ENCODE measurements at regions not wholly inside any gene's neighbourhood (a gene's known extent, or its start where the extent isn't known, plus 50 kb on each side); places are given as distances from the start of the nearest gene placed in this dataset.

DNA sequence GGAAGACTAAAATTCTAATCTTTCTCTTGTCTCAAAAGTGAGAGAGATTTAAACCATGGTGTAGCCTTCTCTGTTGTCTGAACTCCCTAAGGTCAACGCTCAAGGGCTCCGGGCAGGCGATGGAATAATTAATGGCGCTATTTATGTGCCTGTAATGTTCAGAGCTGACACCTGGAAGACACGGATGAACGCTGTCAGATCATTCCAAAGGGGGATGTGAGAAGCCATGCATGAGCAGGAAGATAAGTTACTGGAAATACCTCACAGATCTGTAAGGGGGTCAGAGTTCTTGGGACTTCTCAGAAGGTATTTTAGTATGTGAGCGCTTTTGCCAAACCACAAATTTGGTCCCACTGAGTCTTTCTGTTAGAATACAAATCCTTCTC lies 73.3 kb upstream of the MTPN start:
- Histone ChIP-seq H3K36me3 (no peaks in the 10 kb centered on the region), H3K27ac (replicated peaks in 1 of 4) (no peak overlapping the region), H3K9me3 (peaks cover 0 to 4% (median 2%) of the 10 kb centered on the region in 4 donors), H3K4me1 (no peaks in the 10 kb centered on the region), H3K4me3 (no peak overlapping the region), H3K27me3 (no peaks in the 10 kb centered on the region)
- no peak for DNase-seq (ENCODE audit: extremely low spot score)
- intact Hi-C loops (cut with DNase I), result no loop called here
- WGBS, result 60% methylated on average over 7 of the region's 7 CpGs
- TF ChIP-seq, protein P1, sequence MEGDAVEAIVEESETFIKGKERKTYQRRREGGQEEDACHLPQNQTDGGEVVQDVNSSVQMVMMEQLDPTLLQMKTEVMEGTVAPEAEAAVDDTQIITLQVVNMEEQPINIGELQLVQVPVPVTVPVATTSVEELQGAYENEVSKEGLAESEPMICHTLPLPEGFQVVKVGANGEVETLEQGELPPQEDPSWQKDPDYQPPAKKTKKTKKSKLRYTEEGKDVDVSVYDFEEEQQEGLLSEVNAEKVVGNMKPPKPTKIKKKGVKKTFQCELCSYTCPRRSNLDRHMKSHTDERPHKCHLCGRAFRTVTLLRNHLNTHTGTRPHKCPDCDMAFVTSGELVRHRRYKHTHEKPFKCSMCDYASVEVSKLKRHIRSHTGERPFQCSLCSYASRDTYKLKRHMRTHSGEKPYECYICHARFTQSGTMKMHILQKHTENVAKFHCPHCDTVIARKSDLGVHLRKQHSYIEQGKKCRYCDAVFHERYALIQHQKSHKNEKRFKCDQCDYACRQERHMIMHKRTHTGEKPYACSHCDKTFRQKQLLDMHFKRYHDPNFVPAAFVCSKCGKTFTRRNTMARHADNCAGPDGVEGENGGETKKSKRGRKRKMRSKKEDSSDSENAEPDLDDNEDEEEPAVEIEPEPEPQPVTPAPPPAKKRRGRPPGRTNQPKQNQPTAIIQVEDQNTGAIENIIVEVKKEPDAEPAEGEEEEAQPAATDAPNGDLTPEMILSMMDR (IDR thresholded peaks at IDR 0.05), result no peak
- no peak for TF ChIP-seq POLR2A (IDR thresholded peaks at IDR 0.05; ENCODE audit: low read depth)
- no peak for TF ChIP-seq POLR2AphosphoS5 (IDR thresholded peaks at IDR 0.05)
- TF ChIP-seq EP300 (IDR thresholded peaks at IDR 0.05), result no peak

DNA sequence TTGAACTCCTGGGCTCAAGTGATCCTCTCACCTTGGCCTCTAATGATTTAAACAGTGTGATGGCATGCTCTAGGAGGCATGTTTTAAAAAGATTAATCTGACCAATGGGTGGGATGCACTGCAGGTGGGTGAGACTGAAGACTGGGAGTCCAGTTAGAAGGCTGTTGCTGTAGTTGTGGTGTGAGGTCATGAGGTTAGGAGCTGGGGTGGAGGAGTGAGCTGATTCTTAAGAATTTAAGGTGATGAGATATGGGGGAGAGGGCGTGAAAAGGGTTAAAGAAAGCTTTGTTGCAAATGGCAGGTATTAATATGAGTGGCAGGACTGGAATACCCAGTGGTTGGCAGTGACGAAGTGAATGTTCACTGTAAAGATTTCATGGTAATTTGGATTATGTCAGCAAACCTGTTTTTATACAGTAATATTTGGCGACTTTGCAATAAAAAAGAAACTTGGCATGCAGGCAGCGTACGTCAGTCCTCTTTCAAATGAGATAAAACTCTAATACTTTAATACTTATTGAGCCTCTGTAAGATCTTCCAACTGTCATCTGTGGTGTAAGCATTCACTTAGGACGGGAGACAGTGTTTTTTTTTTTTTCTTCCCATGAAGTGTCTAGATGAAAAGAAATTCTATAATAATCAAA lies 72.8 kb upstream of the MTPN start:
- intact Hi-C loops (cut with DNase I), result no loop called here
- no peak overlapping the region for H3K4me3 ChIP-seq
- H3K27ac ChIP-seq (replicated peaks in 1 of 4), result no peak overlapping the region
- H3K9me3 ChIP-seq, result peaks cover 0 to 4% (median 2%) of the 10 kb centered on the region in 4 donors
- H3K4me1 ChIP-seq, result no peaks in the 10 kb centered on the region
- no peaks in the 10 kb centered on the region for H3K27me3 ChIP-seq
- DNase-seq (ENCODE audit: extremely low spot score), result no peak
- WGBS, result 52% methylated on average over 6 of the region's 6 CpGs
- H3K36me3 ChIP-seq, result no peaks in the 10 kb centered on the region
- TF ChIP-seq POLR2A (IDR thresholded peaks at IDR 0.05; ENCODE audit: low read depth), result no peak
- no peak for TF ChIP-seq POLR2AphosphoS5 (IDR thresholded peaks at IDR 0.05)
- TF ChIP-seq, protein P1 (IDR thresholded peaks at IDR 0.05), result no peak
- TF ChIP-seq EP300 (IDR thresholded peaks at IDR 0.05), result no peak

DNA sequence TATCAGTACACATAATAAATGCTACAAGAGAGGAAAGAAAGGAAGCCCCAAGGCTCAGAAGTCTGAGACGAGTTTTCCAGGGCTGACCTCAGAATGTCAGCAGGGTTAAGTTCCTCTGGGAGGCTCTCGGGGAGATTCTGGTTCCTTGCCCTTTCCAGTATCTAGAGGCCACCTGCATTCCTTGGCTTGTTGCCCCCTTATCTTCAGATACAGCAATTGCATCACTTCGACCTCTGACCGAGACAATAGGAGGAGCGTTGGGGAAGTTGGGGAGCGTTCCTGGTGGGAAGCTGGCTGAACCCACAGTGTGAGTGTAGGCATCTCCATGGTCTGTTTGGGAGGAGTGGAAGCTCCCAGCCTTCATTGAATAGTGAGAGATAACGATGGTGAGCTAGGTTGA lies 72.0 kb upstream of the MTPN start:
- TF ChIP-seq EP300 (IDR thresholded peaks at IDR 0.05) (no peak), POLR2AphosphoS5 (IDR thresholded peaks at IDR 0.05) (no peak), POLR2A (IDR thresholded peaks at IDR 0.05; ENCODE audit: low read depth) (no peak)
- TF ChIP-seq, protein P1 (IDR thresholded peaks at IDR 0.05), result no peak
- 89% methylated on average over 7 of the region's 7 CpGs for WGBS

DNA sequence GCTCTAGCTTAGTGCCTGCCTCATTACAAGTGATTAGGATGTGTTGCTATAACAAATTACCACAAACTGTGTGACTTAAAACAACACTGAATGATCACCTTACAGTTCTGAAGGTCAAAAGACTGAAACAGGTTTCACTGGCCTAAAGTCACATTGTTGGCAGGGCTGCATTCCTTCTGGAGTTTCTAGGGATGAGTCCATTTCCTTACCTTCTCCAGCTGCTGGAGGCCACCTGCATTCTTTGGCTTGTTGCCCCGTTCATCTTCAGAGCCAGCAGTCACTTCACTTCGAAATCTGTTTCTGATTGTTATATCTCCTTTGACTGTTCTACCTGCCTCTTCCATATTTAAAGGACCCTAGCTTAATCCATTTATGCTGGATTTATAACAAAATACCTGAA lies 69.4 kb upstream of the MTPN start:
- TF ChIP-seq POLR2AphosphoS5 (IDR thresholded peaks at IDR 0.05) (no peak), EP300 (IDR thresholded peaks at IDR 0.05) (no peak), POLR2A (IDR thresholded peaks at IDR 0.05; ENCODE audit: low read depth) (no peak)
- TF ChIP-seq, protein P1 (IDR thresholded peaks at IDR 0.05), result no peak
- 89% methylated on average over 2 of the region's 2 CpGs for WGBS

More for the DNA sequence above, 72.0 kb upstream of the MTPN start:
- intact Hi-C loops (cut with DNase I), result no loop called here
- no peak for DNase-seq (ENCODE audit: extremely low spot score)
- no peak overlapping the region for H3K27ac ChIP-seq (replicated peaks in 1 of 4)
- no peaks in the 10 kb centered on the region for H3K4me1 ChIP-seq
- no peaks in the 10 kb centered on the region for H3K27me3 ChIP-seq
- H3K4me3 ChIP-seq, result no peak overlapping the region
- no peaks in the 10 kb centered on the region for H3K36me3 ChIP-seq
- H3K9me3 ChIP-seq, result peaks cover 0 to 4% (median 2%) of the 10 kb centered on the region in 4 donors

DNA sequence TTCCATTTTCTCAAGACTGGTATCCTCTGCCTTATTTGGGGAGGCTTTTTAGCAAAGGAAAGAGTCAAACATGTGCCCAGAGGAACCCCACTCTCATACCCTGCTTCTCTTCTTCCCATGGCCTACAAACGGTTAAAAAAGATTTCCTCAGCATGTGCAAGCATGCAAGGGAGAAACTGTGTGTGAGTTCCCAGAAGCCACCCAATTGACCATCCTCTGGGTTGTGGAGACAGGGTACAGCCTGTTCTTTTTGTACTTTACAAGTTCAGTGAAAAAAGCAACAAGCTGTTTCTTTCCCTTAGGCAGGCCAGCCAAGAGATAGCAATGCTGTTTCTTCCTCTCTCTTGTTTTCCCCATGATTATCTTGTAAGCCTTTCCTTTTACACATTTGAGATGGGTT lies 68.8 kb upstream of the MTPN start:
- TF ChIP-seq, protein P1 (IDR thresholded peaks at IDR 0.05), result no peak
- peak; percentile 33 for TF ChIP-seq EP300 (IDR thresholded peaks at IDR 0.05)
- WGBS, result 89% methylated on average over 1 of the region's 1 CpG
- no peak for DNase-seq (ENCODE audit: extremely low spot score)

More for the DNA sequence above, 69.4 kb upstream of the MTPN start:
- intact Hi-C loops (cut with DNase I), result no loop called here
- Histone ChIP-seq H3K27me3 (no peaks in the 10 kb centered on the region), H3K4me3 (no peak overlapping the region), H3K4me1 (no peaks in the 10 kb centered on the region), H3K36me3 (no peaks in the 10 kb centered on the region), H3K27ac (replicated peaks in 1 of 4) (peak overlapping the region in 1 of 4 donors; percentile 10), H3K9me3 (peaks cover 0 to 4% (median 2%) of the 10 kb centered on the region in 4 donors)
- DNase-seq (ENCODE audit: extremely low spot score), result no peak

More for the DNA sequence above, 68.8 kb upstream of the MTPN start:
- Histone ChIP-seq H3K9me3 (peaks cover 0 to 4% (median 2%) of the 10 kb centered on the region in 4 donors), H3K36me3 (no peaks in the 10 kb centered on the region), H3K27me3 (no peaks in the 10 kb centered on the region), H3K4me1 (no peaks in the 10 kb centered on the region), H3K4me3 (no peak overlapping the region), H3K27ac (replicated peaks in 1 of 4) (peak overlapping the region in 1 of 4 donors; percentile 10)
- intact Hi-C loops (cut with DNase I), result no loop called here
